ENCODE measurements at regions not wholly inside any gene's neighbourhood (a gene's known extent, or its start where the extent isn't known, plus 50 kb on each side); places are given as distances from the start of the nearest gene placed in this dataset.

DNA sequence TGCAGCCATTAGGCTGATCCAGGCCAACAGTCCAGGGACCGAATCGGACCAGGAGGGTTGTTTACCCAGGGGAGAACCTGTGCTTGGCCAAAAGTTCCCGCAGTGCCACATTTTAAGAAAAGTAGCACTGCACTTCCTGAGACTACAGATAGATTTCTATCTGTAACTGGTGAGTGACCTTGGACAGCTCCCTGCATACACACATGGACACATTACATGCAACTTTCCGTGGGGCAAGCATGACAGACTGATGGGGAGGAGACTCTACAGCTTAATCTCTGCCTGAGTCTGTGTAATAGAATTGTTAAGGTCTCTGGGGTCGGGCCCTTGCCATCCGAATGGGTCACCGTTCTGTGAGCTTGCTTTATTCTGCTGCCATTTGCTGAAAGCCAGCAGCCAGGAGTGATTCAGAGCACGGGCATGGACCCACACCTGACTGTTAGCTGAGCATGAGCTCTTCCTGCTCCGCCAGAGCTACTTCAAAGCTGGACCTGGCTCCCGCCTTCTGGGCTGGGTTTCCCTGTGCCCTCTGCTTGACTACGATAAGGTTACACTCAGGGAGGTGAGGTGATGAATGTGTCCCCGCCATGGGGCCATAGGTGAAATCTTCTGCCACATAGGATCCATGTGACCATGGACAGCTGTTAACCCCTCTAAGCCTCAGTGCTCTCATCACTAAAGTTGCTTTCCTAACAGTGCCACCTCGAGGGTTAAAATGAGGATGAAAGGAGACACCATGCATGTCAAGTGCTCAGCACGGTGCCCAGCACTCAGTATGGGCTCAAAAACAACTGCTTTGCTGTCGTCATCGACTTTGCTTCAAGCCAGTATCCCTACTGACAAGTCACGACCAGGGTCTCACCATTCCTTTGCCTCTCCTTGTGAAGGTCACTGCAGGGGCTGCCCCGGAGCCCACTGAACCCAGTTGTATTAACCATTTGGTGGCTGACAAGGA is 200.0 kb downstream of the MELK start:
- peak; percentile 39 for DNase-seq
- H3K9me3 ChIP-seq (ENCODE audit: control insufficient read depth, low read depth, low read length) = no peaks in the 10 kb centered on the region
- H4K91ac ChIP-seq (ENCODE audit: insufficient read length, low read depth, low read length) = no peak overlapping the region
- H4K20me1 ChIP-seq (ENCODE audit: control insufficient read depth, insufficient read depth, insufficient read length) = no peaks in the 10 kb centered on the region
- no peak overlapping the region for H3K4ac ChIP-seq (ENCODE audit: low read depth, low read length)
- H3K18ac ChIP-seq (ENCODE audit: insufficient read length, low read depth, low read length) = no peak overlapping the region
- no peak overlapping the region for H2BK12ac ChIP-seq (ENCODE audit: insufficient read length, low read depth, low read length)
- no peak overlapping the region for H2BK120ac ChIP-seq (ENCODE audit: low read depth, low read length, poor library complexity, severe bottlenecking)
- no peak overlapping the region for H4K8ac ChIP-seq (replicated peaks; ENCODE audit: insufficient read length, low read depth, low read length)
- H3K79me1 ChIP-seq (ENCODE audit: insufficient read depth, low read depth, low read length, poor library complexity, severe bottlenecking) = no peaks in the 10 kb centered on the region
- H2AFZ ChIP-seq (ENCODE audit: low read length) = no peak overlapping the region
- H2BK5ac ChIP-seq (ENCODE audit: insufficient read length, low read length) = no peak overlapping the region
- no peak overlapping the region for H3K4me2 ChIP-seq (ENCODE audit: insufficient read depth, insufficient read length, low read length)
- Mint-ChIP-seq H3K9me3 (no peaks in the 10 kb centered on the region; a peak in 1 of 5 replicates), H3K4me1 (peaks cover 12 to 15% of the 10 kb centered on the region in 2 experiments), H3K4me3 (no peak overlapping the region), H3K36me3 (ENCODE audit: insufficient read depth in 1 of 3, low read depth in 3 of 3) (no peaks in the 10 kb centered on the region), H3K27me3 (ENCODE audit: low read depth) (peaks cover 57% of the 10 kb centered on the region), H3K27ac (no peak overlapping the region; a peak in 1 of 7 replicates)
- H3K56ac ChIP-seq (ENCODE audit: insufficient read length, low read depth, low read length) = no peak overlapping the region
- H3K23me2 ChIP-seq (ENCODE audit: insufficient read length, low read depth, low read length, poor library complexity, severe bottlenecking) = no peaks in the 10 kb centered on the region
- no peak overlapping the region for H3K23ac ChIP-seq (ENCODE audit: insufficient read length, low read depth, low read length)
- H4K5ac ChIP-seq (ENCODE audit: insufficient read length, low read depth, low read length) = no peak overlapping the region
- no peak overlapping the region for H2AK5ac ChIP-seq (ENCODE audit: insufficient read length, low read length)
- no peaks in the 10 kb centered on the region for H3K79me2 ChIP-seq (ENCODE audit: insufficient read depth, low read length)
- no CpG with 5 or more reads among the region's 18 CpGs for WGBS (ENCODE audit: extremely low coverage, insufficient read length, low lambda C conversion rate)
- TF ChIP-seq, protein P1, sequence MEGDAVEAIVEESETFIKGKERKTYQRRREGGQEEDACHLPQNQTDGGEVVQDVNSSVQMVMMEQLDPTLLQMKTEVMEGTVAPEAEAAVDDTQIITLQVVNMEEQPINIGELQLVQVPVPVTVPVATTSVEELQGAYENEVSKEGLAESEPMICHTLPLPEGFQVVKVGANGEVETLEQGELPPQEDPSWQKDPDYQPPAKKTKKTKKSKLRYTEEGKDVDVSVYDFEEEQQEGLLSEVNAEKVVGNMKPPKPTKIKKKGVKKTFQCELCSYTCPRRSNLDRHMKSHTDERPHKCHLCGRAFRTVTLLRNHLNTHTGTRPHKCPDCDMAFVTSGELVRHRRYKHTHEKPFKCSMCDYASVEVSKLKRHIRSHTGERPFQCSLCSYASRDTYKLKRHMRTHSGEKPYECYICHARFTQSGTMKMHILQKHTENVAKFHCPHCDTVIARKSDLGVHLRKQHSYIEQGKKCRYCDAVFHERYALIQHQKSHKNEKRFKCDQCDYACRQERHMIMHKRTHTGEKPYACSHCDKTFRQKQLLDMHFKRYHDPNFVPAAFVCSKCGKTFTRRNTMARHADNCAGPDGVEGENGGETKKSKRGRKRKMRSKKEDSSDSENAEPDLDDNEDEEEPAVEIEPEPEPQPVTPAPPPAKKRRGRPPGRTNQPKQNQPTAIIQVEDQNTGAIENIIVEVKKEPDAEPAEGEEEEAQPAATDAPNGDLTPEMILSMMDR (conservative IDR thresholded peaks at IDR 0.05) = no peak
- no peak overlapping the region for H2BK20ac ChIP-seq (ENCODE audit: low read depth, low read length, poor library complexity, severe bottlenecking)
- H3K27ac ChIP-seq (ENCODE audit: insufficient read length, low read depth, low read length) = no peak overlapping the region
- H3T11ph ChIP-seq (ENCODE audit: low read length) = no peak overlapping the region
- no peaks in the 10 kb centered on the region for H3K27me3 ChIP-seq (ENCODE audit: insufficient read depth, low read length)
- H3K4me1 ChIP-seq (ENCODE audit: insufficient read depth, low read length) = no peaks in the 10 kb centered on the region; the same call in 1 of the 2 replicates
- no peak overlapping the region for H3K14ac ChIP-seq (ENCODE audit: insufficient read depth, low read length)
- H3K9ac ChIP-seq (ENCODE audit: extremely low read depth, insufficient read length, low read length) = no peak overlapping the region
- H2BK15ac ChIP-seq (ENCODE audit: low read depth, low read length) = no peak overlapping the region

Data from H9 (cell line).